ENCODE measurements at regions not wholly inside any gene's neighbourhood (a gene's known extent, or its start where the extent isn't known, plus 50 kb on each side); places are given as distances from the start of the nearest gene placed in this dataset.

DNA sequence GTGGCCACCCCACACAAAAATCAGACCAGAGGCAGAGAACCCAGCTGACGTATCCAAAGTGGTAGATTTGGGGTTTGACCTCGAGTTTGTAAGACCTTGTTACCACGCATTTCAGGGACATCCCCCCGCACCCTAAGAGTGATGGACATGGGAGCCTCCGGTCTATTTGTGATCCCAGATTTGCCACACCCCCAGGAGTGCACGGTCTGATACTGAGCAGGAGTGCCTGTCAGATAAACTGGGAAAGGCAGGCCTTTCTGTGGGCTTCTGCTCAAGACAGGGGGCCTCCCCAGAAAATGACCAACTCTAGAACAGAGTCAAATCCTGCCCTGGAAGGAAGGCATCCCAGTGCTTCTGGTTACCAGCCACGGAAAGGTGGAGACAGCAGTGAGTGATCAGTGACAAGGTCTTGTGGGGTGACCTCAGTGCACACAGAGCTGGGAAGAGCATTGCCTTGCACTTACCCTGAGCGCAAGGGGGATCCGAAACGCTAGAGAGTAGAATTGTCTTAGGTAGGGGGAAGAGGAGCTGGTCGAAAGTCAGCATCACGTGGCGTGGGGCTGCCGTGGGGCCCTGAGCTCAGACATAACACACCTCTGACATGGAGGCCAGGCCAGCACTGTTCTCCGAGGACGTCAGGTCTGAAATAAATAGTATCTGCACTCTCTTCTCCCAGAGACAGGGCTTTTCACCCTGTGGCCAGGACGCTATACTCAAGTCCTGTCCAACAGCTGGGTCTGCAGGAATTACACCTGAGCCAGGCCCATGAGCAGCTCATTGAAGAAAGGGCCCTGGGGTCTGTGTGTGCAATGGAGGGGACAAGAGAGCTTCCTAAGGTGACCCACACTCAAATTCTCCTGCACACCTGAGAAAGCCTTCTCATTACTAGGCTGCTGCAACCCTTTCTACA is 242.4 kb upstream of the SALL3 start:
- DNase-seq (ENCODE audit: low read depth in 4 of 4, low spot score in 3 of 4), result no peak

DNA sequence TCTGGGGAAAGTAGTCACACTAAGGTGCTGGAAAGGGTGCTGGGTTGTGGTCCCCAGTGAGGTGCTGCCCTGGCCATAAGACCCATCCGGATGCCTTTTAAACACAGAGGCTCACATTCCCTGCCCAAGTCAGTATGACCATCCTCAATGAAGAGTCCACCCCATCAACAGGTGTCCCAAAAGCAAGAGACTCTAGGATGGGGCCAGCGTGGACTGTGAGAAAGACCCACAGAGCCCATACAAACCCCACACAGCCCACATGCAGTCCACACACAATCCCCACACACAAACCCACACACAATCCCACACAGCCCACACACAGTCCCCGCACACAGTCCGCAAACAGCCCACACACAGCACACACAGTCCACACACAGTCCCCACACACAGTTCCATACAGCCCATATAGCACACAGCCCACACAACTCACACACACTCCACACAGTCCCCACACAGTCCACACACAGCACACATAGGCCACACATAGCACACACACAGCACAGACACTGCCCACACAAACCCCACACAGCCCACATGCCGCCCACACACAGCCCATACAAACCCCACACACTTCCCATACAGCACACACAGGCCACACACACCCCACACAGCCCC is 241.4 kb upstream of the SALL3 start:
- DNase-seq (ENCODE audit: low read depth in 4 of 4, low spot score in 3 of 4), result no peak

DNA sequence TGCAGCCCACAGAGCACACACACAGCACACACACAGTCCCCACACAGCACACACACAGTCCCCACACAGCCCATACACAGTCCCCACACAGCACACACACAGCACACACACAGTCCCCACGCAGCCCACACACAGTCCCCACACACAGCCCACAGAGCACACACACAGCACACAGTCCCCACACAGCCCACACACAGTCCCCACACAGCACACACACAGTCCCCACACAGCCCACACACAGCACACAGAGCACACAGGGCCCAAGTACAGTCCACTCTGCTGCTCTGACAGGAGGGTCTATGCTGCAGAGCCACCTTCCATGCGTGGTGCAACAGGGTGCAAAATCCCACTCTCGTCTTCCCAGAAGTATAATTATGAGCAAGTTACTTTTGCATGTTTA is 240.5 kb upstream of the SALL3 start:
- no peak for DNase-seq (ENCODE audit: low read depth in 4 of 4, low spot score in 3 of 4)

- no peak for DNase-seq (ENCODE audit: low read depth in 4 of 4, low spot score in 3 of 4)
Measured at GRCh38 chr18:78739882-78740677, 239.5 kb upstream of the SALL3 start.

DNA sequence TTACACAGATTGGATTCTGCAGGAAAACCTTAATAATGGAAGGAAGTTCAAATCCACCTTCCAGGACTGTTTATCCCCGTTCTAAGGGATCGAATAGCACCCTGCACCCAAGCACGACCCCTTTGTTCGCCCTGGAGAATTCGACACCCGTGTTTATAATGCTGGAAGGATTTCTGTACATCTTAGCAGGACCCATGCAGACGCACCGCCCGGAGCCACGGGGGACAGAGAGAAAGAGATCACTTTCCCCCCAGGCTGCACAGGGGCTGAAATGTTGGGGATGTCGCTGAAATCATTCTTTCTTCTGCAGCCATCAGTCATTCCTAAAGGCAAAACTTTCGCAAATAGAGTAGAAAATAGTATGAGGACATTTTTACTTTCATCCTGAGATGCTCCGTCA is 238.7 kb upstream of the SALL3 start:
- no peak for DNase-seq (ENCODE audit: low read depth in 4 of 4, low spot score in 3 of 4)

DNA sequence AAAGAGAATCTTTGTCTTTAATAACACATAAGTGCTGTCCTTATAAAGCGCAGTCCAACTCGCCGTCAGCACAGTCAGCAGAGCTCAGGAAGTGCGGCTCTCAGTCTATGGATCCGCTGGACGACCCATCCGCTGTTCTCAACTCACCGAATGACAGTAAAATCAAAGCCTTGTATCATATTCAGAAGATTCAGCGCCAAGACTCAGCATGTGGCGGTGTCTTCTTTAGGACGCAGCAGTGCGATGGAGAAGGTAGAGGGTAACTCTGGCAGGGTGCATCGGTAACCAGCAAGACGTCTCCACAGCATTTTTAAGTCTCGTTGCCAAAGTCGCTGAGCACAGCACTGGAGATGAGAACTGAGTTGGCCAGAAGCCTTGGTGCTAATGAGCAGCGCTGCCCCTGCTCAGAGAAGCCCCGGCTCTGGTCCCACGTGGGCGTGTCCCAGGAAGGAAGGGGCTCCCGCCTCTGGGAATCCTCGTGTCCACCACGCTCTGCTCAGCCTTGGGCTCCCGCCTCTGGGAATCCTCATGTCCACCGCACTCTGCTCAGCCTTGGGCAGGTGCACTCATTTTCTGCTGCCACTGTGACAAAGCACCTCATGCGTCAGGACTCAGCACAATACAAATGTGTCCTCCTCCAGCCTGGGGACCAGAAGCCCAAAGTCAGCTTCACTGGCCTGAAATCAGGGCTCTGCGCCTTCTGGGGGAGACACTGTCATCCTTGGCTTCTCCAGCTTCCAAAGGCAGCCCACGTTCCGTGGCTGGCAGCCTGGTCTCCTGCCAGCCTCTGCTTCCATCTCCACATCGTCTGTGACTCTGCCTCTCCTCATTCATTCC is 238.0 kb upstream of the SALL3 start:
- no peak for DNase-seq (ENCODE audit: low read depth in 4 of 4, low spot score in 3 of 4)

DNA sequence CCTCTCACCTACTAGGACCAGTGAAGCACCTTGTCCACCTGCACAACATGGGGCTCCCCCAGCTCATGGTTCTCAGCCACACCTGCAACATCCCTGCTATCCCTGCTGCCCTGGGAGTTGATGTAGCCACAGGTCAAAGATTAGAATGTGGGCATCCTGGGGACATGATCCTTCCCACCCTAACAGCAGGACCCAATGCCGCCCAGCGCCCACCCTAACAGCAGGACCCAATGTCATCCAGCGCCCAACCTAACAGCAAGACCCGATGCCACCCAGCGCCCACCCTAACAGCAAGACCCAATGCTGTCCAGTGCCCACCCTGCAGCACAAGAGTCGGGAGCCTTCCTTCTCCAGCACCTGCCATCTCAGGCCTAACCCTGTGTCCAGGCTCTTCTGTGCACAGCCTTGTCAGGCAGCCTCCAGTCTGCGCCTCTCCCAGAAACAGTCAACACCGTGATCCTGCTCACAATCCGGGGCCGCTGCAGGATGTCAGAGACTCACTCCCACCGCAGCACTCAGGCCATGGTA is 237.3 kb upstream of the SALL3 start:
- no peak for DNase-seq (ENCODE audit: low read depth in 4 of 4, low spot score in 3 of 4)

- DNase-seq (ENCODE audit: low read depth in 4 of 4, low spot score in 3 of 4), result no peak
Measured at GRCh38 chr18:78743078-78743477, 236.5 kb upstream of the SALL3 start.

- DNase-seq (ENCODE audit: low read depth in 4 of 4, low spot score in 3 of 4), result no peak
Measured at GRCh38 chr18:78751664-78752063, 228.0 kb upstream of the SALL3 start.

DNA sequence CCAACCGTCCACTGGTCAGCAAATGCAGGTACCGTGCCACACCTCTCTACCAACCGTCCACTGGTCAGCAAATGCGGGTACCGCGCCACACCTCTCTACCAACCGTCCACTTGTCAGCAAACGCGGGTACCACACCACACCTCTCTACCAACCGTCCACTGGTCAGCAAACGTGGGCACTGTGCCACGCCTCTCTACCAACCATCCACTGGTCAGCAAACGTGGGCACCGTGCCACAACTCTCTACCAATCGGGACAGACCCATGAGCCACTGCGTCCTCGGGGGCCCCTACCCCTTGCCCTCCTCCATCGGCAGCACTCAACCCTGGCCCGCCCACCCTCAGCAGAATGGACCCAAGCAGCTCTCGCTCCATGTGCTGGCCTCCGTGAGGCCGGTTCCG is 226.4 kb upstream of the SALL3 start:
- no peak for DNase-seq (ENCODE audit: low read depth in 4 of 4, low spot score in 3 of 4)

DNA sequence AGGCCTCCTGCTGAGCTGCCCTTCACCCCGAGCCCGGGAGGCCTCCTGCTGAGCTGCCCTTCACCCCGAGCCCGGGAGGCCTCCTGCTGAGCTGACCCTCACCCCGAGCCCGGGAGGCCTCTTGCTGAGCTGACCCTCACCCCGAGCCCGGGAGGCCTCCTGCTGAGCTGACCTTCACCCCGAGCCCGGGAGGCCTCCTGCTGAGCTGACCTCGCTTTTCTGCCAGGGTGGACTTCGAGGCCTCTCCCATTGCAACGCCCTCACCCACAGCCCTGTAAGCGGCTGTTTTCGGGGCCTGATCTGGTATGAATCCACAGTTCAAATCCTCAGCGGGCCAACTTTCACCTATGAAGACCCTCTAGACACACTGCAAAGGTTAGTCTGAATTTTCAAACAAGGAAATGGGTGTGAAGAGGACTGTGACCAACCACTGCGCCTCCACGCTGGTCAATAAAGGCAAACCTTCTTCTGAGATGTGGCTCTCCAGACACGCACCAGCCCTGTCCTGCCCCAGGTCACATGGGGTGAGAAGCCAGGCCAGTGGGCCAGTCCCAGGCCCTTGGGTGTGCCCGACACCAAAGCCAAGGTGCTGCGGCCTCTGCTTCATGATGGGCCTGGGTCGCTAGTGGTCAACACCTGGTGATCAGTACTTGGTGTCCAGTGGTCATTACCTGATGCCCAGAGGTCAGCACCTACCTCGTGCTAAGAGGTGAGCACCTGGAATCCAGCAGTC is 225.1 kb upstream of the SALL3 start:
- DNase-seq (ENCODE audit: low read depth in 4 of 4, low spot score in 3 of 4), result no peak

DNA sequence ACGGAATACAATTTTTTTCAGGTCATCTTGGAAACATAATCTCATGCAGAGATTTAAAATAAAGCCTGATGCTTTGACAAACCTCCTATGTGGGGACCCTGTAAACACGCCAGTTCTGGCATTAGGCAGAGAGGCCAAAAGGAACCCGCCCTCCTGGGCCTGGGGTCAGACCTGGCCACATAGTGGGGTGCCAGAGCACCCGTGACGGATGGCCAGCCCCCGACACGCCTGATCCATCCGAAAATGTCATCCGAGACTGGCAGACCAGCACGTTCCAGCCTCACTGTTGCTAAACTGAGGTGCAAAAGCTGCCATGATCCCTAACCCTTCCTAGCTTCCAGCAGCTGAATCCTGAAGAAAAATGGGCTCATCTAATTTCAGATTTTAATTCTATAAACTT is 222.6 kb upstream of the SALL3 start:
- DNase-seq (ENCODE audit: low read depth in 4 of 4, low spot score in 3 of 4), result no peak

- no peak for DNase-seq (ENCODE audit: low read depth in 4 of 4, low spot score in 3 of 4)
Measured at GRCh38 chr18:78758496-78758895, 221.1 kb upstream of the SALL3 start.

DNA sequence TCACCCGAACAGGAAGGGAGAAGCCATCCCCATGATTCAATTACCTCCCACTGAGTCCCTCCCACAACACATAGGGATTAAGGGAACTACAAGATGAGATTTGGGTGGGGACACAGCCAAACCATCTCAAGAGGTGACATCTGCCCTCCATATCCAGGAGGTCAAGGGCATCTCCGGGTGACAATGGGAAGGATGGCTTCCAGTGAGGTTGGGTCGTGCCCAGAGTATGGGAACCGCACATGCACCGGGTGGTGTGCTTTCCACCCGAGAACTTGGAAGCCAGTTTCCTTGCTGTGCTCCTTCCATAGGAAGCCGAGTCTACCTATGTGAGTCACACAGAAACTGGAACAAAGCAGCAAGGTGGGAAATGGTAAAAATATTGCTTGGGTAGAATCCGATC is 216.9 kb upstream of the SALL3 start:
- no peak for DNase-seq (ENCODE audit: low read depth in 4 of 4, low spot score in 3 of 4)

DNA sequence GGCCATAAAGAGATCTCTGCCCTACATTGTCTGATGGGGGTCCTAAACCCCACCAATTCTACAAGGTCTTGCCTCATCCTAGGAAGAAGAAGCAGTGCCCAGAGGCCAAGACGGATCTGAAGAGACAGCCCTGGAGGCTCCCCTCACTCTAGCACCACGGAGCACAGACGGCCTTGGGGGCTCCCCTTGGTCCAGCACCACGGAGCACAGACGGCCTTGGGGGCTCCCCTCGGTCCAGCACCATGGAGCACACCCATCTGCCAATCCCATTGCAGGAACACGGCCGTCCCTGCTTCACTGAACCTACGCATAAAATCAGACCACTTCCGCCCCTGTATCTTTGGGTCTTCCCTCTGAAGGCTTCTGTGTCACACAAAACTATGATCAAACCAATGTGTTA is 215.1 kb upstream of the SALL3 start:
- DNase-seq (ENCODE audit: low read depth in 4 of 4, low spot score in 3 of 4), result no peak

DNA sequence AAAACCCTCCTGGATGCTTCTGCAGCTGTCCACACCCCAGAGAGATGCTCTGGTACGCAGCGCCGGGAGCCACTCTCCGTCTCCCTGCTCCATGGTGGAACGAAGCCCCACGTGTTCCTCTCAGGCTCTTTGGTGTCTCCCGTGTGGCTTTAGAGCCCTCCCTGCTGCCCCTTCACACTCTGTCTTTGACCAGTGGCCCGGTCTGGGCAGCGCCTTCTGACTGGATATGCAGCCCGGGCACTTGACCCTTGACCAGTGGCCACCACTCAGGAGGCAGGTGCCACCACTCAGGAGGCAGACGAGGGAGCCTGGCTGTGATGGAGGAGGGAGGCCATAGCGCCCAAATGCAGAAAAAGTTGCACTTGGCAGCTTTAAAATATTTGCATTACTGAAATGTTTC is 214.5 kb upstream of the SALL3 start:
- no peak for DNase-seq (ENCODE audit: low read depth in 4 of 4, low spot score in 3 of 4)

GRCh38 chr18:78765637-78766281 is 213.9 kb upstream of the SALL3 start:
- no peak for DNase-seq (ENCODE audit: low read depth in 4 of 4, low spot score in 3 of 4)

GRCh38 chr18:78766651-78767533 is 212.7 kb upstream of the SALL3 start:
- DNase-seq (ENCODE audit: low read depth in 4 of 4, low spot score in 3 of 4), result no peak
